ENCODE measurements at regions not wholly inside any gene's neighbourhood (a gene's known extent, or its start where the extent isn't known, plus 50 kb on each side); places are given as distances from the start of the nearest gene placed in this dataset.

DNA sequence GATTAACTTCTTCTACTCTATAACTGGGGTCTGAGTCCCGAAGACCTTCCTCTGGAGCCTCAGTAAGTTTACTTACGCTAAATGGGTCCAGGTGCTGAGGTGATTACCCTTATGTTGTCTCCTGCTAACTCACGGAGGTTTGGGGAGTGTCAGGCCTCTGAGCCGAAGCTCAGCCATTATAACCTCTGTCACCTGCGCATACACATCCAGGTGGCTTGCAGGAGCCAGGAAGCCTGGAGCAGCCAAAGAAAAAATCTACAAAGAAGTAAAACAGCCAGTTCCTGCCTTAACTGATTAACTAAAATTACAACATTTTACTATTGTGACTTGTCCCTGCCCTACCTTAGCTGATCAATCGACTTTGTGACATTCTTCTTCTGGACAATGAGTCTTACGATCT, 350.7 kb downstream of the GLRX3 start:
- DNase-seq (ENCODE audit: low read depth) = no peak

DNA sequence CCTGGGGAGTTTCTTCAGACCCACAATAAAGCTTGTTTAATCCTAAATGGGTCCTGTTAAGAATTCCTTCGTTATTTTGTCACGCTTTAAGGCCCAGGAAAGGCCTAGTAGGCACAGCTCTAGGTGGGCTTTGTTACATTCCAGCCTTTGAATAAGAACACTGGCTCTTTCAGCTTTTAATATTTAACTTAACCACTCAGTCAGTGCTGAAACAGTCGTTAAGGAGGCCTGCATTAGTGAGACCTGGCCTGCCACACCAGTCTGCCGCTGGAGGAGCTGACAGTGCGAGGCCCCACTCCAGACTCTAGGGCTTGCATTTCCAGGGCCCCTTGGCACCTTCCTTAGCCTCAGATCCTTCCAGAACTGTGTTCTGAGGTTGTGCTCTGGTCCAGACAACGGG, 351.4 kb downstream of the GLRX3 start:
- DNase-seq (ENCODE audit: low read depth) = no peak

DNA sequence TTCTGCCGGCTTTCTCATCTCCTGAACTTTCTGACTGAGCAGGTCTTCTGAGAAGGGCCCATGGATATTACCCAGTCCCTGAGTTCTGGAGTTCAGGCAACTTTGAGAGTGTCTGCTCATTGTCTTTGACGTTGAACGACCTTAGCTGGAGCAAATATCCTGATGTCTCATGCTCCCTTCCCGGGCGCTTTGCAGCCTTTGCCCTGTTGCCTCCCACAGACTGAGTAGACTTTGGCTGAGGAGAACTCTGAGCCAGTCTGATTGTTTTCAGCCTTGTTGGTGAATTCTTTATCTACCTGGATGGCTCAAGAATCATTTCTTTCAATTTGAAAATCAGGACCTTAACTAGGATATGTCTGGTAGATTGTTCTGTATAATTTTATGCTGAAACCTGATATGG, 353.7 kb downstream of the GLRX3 start:
- no peak for DNase-seq (ENCODE audit: low read depth)

DNA sequence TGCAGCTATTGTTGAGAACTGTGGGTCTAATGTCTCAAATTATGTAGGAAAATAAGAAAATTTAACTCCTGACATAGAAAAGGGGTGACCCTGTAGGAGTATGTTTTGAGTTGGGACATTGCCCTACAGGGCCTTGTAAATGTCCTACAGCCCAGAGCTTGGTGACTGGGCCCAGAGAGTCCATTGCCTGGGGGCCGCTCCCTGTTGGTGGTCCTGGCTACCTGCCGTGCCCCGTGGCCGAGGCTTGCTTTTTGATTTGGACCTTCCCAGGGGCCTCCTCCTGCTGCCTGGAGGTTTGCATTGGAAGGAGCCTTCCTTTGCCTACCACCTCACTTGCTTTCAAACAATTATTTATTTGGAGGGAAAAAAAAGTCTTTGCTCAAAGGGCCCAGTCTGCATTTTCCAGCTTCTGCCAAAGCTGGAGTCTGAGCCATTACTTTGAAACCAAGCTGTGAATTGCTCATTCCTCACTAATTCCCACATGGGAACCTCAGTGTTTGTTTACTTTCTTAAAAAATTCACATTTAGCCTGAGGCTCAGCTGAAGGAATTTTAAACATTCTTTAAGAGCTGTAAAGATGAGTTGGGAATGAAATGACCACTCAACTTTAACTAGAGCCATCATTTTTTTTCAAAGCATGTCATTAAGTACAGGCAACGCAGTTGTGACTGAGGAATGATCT, 355.0 kb downstream of the GLRX3 start:
- no peak for DNase-seq (ENCODE audit: low read depth)

DNA sequence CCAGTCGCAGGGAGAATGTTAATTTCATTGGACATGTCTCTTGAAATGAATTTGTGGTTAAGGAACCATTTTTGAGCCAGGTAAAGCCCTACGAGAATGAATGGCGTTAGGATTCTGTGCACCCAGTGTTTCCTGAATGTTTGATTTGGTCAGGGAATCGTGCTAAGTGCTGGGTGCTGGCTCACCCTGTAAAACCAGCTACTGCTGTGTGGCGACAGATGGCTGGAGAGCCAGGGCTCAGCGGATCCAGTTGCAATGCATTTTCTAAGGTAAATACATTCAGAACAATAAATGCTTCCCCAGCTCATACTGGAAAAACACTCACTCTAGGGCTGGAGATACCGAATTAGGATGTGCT, 355.5 kb downstream of the GLRX3 start:
- DNase-seq (ENCODE audit: low read depth) = no peak

DNA sequence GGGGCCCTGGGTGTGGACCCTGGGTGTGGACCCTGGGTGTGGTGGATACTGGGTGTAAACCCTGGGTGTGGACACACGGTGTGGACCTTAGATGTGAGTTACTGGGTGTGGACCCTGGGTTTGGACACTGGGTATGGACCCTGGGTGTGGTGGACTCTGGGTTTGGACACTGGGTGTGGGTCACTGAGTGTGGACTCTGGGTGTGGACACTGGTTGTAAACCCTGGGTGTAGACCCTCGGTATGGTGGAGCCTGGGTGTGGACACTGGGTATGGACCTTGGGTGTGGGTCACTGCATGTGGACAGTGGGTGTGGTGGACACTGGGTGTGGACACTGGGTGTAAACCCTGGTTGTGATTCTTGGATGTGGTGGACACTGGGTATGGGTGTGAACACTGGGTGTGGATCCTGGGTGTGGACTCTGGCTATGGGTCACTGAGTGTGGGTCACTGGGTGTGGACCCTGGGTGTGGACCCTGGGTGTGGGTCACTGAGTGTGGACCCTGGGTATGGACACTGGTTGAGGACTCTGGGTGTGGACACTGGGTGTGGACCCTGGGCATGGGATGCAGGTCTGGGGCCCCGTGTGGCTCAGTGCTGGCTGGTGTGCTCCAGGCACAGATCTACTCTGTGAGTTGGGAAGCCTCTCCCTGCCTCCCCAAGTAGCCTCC, 356.2 kb downstream of the GLRX3 start:
- DNase-seq (ENCODE audit: low read depth) = no peak

DNA sequence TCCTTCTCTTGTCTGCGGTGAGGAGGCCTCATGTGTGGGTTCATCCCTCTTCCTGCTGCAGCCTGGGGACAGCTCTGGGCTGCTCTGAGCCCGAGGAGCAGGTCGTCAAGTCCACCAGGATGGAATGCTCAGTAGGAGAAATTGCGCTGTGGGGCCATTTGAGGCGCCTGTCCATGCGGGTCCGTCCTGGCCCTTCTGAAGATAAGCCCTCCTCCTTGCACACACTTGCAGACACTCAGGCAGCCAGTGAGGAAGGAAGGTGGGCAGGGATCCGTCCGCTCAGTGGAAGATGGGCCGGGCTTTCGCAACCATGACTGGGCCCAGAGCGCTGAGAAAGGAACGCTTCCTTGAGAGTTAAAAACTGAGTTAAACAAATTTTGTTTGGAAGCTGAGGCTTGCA, 356.8 kb downstream of the GLRX3 start:
- no peak for DNase-seq (ENCODE audit: low read depth)

DNA sequence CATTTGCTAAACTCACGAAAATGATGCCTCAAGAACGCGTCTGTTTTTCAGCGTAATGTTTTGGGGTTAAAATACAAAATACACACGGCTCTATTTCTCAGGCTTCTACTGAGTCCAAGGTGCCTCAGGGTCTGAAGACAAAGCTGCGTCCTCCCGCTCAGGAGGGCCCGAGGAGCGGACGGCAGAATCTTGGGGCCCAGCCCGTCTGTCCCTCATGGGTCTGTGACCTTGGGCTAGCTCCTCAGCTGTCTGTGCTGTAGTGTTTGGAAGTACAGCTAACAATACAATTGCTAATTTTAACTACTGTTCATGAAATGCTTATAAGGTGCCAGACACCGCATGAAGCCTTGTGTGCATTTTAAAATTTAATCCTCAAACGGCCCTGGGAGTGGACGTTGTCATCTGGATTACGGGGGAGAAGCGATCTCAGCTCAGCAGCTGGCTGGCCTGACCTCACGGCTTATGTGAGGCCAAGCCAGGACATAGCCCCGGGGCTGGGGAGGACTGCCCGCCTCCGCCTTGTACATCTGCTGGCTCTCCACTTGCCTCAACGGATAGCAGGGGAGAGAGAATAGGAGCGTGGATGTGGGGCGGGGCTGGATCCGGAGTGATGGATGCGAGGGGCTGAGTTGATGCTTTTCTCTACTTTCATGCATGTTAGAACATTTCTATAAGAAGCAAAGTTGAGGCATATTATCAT, 357.4 kb downstream of the GLRX3 start:
- no peak for DNase-seq (ENCODE audit: low read depth)

DNA sequence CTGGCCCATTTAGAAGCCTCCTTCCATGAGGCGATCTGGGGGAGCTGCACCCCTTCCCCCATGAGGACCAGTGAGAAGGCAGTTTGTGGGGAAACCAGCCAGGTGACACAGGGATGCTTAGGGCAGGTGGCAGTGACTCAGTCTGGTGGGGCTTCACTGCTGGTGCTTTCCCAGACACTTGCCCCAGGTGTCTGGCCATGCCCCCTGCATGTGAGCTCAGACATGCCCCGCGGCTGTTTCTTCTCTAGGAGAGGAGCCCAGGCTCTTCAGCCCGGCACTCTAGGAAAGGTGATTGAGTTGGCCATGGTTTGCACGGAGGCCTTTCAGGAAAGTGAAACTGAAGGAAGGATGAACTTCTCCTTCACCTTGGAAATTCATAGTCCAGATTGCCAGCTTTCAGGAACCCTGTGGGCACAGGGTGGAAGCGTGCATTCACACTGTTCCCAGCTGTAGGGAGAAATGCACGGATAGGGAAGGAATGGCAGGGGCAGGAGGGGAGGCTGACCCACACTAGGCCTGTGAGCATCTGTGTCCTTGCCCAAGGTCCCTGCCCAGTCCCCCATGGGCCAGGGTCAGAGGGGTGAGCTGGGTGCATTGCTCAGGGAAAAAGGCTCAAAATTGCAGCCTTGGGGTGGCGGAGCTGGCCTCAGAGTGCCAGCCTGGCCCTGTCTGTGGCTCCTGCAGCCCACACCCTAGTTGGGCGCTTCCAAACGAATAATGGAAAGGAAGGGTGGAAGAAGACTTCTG, 359.1 kb downstream of the GLRX3 start:
- DNase-seq (ENCODE audit: low read depth) = no peak

DNA sequence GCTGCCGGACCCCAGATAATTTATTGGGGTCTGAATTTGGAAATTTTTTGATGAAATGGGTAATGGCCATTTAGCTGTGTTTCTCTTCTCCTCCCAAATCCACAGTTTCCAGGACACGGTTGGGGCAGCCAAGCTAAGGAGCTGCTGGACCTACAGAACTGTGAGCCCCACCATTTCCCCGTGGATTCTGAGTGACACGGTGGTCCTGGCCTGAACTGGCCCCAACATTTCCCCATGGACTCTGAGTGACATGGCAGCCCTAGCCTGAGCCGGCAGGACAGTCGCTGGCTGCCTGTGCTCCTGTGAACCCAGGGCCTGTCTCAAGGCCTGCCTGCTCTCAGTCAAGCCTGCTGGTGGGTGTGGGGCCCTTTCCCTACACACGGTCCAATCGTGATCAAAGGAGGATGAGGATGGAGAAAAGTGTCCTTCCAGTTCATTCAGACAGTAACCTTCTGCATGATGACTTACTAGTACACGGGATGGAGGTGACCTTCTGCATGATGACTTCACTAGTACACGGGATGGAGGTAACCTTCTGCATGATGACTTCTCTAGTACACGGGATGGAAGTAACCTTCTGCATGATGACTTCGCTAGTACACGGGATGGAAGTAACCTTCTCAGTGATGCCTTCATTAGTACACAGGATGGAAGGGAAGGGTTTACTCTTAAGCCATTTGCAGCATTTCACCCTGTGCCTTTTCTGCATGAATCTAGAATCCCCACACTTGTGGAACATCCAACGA, 359.9 kb downstream of the GLRX3 start:
- no peak for DNase-seq (ENCODE audit: low read depth)

DNA sequence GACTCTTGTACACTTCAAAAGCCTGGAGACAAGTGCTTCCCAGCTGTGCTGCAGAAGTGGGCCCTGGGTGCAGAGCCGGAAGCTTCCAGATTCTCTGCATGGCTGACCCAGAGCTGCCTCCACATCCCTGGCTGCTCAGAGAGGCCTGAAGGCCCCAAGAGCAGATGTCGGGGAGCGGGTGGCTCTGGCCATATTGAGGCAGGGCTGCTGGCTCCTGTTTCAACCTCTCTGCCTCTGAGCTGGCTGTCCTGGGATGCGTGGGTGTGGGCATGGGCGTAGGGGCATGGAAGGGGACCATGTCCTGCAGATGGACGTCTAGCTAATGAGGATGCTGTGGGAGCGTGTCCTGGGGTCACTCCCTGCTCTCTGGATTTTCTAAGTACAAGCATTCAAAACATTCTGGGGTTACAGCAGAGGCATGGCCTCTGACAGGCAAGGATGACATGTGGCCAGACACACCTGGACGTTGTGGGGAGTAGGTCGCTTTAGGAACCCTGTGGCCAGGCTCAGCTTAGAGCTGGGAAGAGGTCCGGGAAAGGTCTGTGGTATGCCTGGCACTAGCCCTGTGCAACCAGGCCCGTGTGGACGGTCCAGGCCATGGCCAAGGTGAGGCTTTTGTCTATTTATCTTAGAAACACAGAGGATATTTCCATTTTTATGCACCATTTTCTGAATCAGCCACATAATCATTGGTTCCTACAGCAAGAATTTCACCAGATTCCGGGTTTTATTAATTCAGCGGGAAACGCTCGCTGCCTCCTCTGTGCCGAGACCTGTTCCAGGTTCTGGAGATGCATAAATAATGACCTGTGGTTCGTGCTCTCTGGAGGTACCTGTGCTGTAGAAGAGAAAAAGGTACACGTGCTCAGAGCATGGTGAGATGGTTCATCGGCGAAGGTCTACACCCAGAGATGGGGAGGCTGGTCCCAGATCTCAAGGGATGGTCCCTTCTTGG, 361.1 kb downstream of the GLRX3 start:
- DNase-seq (ENCODE audit: low read depth) = no peak

DNA sequence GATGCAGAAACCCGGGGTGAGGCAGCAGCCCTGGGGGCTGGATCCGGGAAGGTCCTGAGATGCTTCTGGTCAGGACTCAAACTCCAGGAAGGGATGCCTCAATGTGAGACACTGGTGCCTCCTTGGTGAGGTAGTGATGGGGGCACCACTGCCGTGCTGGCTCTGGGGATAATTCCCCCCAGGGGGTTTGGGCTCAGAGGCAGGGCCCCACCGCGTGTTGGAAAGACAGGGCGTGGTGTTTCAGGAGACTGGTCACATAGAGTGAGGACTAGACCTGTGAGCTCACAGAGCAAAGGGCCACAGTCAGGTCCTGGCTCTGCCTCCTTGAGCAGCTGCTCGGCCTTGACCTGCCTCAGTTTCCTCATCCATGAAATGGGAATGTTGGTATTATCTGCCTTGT, 361.9 kb downstream of the GLRX3 start:
- no peak for DNase-seq (ENCODE audit: low read depth)

DNA sequence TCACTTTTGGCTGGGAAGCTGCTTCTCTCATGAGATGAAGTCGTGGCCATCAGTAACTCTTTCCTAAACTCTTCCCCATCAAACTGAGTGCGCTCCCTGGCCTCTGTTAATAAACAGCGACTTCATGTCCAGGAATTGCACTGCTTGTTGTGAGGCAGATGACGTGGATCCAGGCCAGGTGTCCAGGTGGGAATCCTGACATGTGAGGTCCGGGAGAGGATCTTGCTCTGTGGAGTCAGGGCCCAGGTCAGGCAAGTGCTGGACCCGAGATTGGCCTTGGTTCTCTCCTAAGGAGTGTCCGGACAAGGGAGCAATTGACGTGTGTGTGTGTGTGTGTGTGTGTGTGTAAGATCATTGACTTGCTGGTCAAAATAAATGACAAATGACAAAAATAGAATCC, 362.7 kb downstream of the GLRX3 start:
- DNase-seq (ENCODE audit: low read depth) = no peak

DNA sequence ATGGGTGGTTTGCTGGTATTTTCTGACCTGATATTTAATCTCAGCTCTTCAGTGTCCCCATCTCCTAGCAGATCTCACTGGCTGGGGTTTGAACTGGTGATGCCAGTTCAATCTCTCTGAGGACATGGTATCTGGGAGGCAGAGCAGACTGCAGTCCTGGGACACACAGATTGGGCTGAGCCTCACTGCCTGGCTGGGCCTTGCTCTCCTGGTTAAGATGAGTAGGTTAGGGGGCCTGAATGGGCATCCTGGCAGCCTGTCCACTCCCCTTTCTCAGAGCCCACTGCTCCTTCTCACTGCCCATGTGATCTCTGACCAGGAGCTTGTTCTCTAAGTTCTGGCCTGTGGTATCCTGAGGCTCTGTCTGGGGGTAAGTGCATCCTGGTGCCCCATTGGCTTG, 363.4 kb downstream of the GLRX3 start:
- no peak for DNase-seq (ENCODE audit: low read depth)

DNA sequence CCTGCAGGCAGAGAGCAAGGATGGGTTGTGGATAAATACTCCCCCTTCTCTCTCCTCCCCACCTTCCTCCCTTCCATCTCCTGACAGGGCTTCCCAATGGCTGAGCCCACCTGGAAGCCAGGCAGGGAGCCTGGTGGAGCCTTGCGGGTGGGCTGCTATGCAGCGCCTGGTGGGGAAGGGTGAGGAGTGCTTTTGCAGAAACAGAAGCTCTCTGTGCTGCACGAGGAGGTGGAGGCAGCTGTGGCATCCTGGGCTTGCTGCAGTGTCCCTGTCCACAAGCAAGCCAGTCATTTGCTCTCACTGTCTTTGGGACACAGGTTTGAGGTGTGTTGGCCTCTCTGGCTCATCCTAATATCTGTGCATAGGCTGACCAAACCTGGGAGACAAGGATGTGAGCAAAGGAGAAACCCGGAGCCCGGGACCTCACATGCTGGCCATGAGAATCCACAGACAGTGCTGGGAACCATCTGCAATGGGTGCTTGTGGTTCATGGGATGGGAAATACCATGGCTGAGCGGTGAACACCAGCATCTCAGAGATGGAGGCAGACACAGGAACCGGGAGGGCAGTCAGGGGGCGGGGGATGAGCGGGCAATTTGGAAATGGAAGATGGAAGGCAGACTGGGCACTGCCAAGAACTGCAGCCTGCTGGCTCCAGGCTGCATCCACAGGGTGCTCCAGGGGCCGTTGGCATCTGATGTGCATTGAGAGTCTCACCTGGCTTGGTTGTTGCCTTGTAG, 364.2 kb downstream of the GLRX3 start:
- DNase-seq (ENCODE audit: low read depth) = no peak

DNA sequence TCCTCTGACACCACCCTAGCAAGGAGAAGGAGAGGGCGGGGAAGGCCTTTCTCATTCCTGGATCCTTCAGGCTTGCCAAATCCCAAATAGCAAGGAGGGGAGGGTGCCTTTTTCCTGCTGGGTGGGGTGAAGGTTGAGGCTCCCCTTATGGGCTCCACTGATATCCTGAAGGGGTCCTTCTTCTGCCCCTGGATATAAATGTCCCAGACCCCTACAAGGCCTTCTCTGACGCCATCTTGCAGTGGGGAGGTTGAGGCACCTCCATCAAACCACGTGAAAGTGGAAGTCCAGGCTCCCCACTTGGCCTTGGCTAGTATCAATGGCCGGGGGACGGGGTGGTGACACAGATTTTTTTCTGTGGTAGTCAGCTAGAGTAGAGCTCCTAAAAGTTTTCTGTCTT, 371.3 kb downstream of the GLRX3 start:
- DNase-seq (ENCODE audit: low read depth) = no peak

DNA sequence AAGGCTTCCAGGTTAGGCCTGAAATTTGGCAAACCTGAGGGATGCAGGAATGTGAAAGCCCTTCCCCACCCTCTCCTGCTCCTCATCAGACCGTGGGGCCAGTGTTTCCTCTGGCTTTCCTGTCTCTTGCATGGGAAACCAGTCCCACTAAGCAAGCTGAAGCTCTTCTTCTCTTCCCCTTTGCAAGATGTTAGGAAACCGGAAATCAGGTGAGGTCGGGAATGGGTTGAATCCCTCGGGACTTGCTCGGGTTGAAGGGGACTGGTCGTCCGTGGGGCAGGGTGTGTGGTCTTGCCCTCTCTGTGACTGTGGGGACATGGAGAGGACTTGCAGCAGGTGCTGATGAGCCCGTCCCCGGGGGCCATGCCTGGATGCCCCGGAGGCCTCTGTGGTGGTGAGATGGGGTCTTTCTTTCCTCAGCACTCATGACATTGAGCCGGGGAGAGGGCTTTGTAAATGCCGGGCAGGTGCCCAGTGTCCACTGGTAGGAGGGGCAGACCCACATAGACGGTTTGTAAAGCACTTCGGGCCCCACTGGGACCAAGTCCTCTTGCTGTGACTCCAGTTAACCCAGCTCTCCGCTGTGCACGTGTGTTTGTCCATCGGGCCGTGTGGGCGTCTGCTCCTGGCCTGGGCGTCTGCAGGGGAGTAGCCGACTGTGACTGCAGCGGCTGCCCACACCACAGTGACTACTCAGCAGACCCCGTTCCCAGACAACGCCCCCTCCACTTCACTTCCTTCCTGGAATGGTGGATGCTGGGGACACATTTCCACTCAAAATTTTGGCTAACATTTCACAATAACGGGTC, 373.9 kb downstream of the GLRX3 start:
- DNase-seq (ENCODE audit: low read depth) = no peak

DNA sequence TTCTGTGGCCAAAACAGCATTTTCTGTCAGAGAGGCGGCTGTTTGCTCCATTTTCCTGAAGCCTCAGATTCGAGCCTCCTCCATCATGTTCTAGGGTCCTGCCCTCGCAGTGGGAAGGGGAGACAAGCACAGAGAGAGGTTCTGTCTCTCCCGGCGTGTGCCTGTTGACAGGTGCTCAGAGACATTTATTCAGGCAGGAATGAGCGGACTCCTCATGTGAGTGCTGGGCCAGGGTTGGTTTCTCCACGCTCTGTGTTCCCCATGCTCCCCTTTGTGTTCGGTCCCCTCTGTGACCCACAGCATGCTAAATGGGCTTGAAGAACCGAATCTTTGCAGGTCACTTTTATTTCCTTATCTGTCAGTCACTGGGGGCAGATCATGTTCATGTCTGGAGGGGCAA, 374.6 kb downstream of the GLRX3 start:
- no peak for DNase-seq (ENCODE audit: low read depth)

DNA sequence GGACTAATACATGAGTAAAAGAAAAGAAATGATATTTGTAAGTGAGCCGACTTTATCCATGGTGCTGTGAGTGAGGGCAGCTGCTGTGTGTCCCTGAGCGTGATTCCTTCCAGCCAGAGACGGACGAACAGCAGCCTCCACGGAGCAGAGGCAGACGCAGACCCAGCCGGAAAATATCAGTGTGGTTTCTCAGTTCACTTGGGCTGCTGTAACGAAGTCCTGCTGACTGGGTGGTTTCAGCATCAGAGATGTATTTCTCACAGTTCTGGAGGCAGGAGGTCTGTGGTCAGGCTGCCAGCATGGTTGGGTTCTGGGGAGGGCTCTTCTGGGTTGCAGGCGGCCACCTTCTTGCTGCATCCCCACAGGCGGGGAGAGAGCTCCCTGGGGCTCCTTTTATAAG, 375.6 kb downstream of the GLRX3 start:
- DNase-seq (ENCODE audit: low read depth) = no peak

All from activated T-cell treated with anti-CD3 and anti-CD28 coated beads for 48 hours (primary cell).